Colonic mucosa (tissue), 4 donors: ENCODE measurements at regions not wholly inside any gene's neighbourhood (a gene's known extent, or its start where the extent isn't known, plus 50 kb on each side); places are given as distances from the start of the nearest gene placed in this dataset.

Experiments used
- DNase-seq: peaks from one replicate; pipeline ENCODE4 v3.0.0-alpha.2; 2020
- H3K27ac ChIP-seq: fragments of 200-600 bp; one replicate; pipeline ENCODE4 v1.8.0; 2021
- H3K27me3 ChIP-seq: fragments of 200-600 bp; one replicate; pipeline ENCODE4 v1.8.0; 2021
- H3K36me3 ChIP-seq: fragments of 200-600 bp; one replicate; pipeline ENCODE4 v1.8.0; 2021
- H3K4me1 ChIP-seq: fragments of 200-600 bp; one replicate; pipeline ENCODE4 v1.8.0; 2021; ENCODE audit warnings: mild to moderate bottlenecking
- H3K4me3 ChIP-seq: fragments of 200-600 bp; one replicate; pipeline ENCODE4 v1.8.0; 2021
- H3K9ac ChIP-seq, 2 donors: one replicate each; pipeline ENCODE4 v1.7.0; 2013; ENCODE audit warnings: control low read depth in 2 of 2, low read depth in 2 of 2, low read length in 2 of 2
- H3K9me3 ChIP-seq: fragments of 200-600 bp; one replicate; pipeline ENCODE4 v1.8.0; 2021
- CTCF ChIP-seq: fragments of 200-600 bp; IDR thresholded peaks from one replicate; pipeline ENCODE4 v1.8.0; 2022; ENCODE audit warnings: antibody characterized with exemption, mild to moderate bottlenecking
- intact Hi-C: fragments of 100-400 bp; cut with DNase I; formaldehyde crosslinking; loops from one replicate; pipeline ENCODE4 v1.14.1; 2022
- donor health status: healthy.
- donor health status: DM: no; HTN: no; CAD: no.
- donor health status: DM: no; HTN: no; CAD: no.

- Histone ChIP-seq H3K27ac (no peak overlapping the region), H3K9ac (no peak overlapping the region), H3K9me3 (no peaks in the 10 kb centered on the region), H3K27me3 (no peaks in the 10 kb centered on the region), H3K36me3 (no peaks in the 10 kb centered on the region), H3K4me1 (no peaks in the 10 kb centered on the region), H3K4me3 (no peak overlapping the region)
- intact Hi-C loops, result no loop called here
- DNase-seq, result no peak
- TF ChIP-seq CTCF, result no peak
Measured at GRCh38 chr12:124660851-124661250, 93.4 kb upstream of the NCOR2 start.

- TF ChIP-seq CTCF, result no peak
- no peak for DNase-seq
- H3K27me3 ChIP-seq, result no peaks in the 10 kb centered on the region
- no peak overlapping the region for H3K4me3 ChIP-seq
- no peaks in the 10 kb centered on the region for H3K9me3 ChIP-seq
- no peaks in the 10 kb centered on the region for H3K36me3 ChIP-seq
- intact Hi-C loops, result no loop called here
- no peak overlapping the region for H3K27ac ChIP-seq
- no peak overlapping the region for H3K9ac ChIP-seq
- no peaks in the 10 kb centered on the region for H3K4me1 ChIP-seq
Measured at GRCh38 chr12:124658806-124659402, 91.5 kb upstream of the NCOR2 start.

- no peaks in the 10 kb centered on the region for H3K4me1 ChIP-seq
- no peaks in the 10 kb centered on the region for H3K27me3 ChIP-seq
- no peaks in the 10 kb centered on the region for H3K36me3 ChIP-seq
- no peak for TF ChIP-seq CTCF
- no peak for DNase-seq
- intact Hi-C loops, result no loop called here
- H3K9me3 ChIP-seq, result no peaks in the 10 kb centered on the region
- no peak overlapping the region for H3K9ac ChIP-seq
- no peak overlapping the region for H3K4me3 ChIP-seq
- no peak overlapping the region for H3K27ac ChIP-seq
Measured at GRCh38 chr12:124658302-124658701, 90.9 kb upstream of the NCOR2 start.

GRCh38 chr12:124656947-124657434 is 89.6 kb upstream of the NCOR2 start:
- TF ChIP-seq CTCF, result no peak
- H3K36me3 ChIP-seq, result no peaks in the 10 kb centered on the region
- no peak overlapping the region for H3K27ac ChIP-seq
- H3K9ac ChIP-seq, result no peak overlapping the region
- intact Hi-C loops, result no loop called here
- no peak overlapping the region for H3K4me3 ChIP-seq
- H3K9me3 ChIP-seq, result no peaks in the 10 kb centered on the region
- H3K27me3 ChIP-seq, result no peaks in the 10 kb centered on the region
- DNase-seq, result no peak
- H3K4me1 ChIP-seq, result no peaks in the 10 kb centered on the region

GRCh38 chr12:124655698-124656516 is 88.5 kb upstream of the NCOR2 start:
- H3K4me3 ChIP-seq, result no peak overlapping the region
- peak overlapping the region; percentile 77 for H3K27ac ChIP-seq
- no peaks in the 10 kb centered on the region for H3K4me1 ChIP-seq
- intact Hi-C loops, result no loop called here
- no peaks in the 10 kb centered on the region for H3K27me3 ChIP-seq
- no peaks in the 10 kb centered on the region for H3K9me3 ChIP-seq
- TF ChIP-seq CTCF, result no peak
- H3K36me3 ChIP-seq, result no peaks in the 10 kb centered on the region
- peak; percentile 66 for DNase-seq
- H3K9ac ChIP-seq, result peak overlapping the region in 1 of 2 donors; percentile 50
